CD14-positive monocyte (primary cell): ENCODE measurements at regions not wholly inside any gene's neighbourhood (a gene's known extent, or its start where the extent isn't known, plus 50 kb on each side); places are given as distances from the start of the nearest gene placed in this dataset.

Experiments
- DNase-seq, 3 donors: peaks; one replicate each; pipeline ENCODE4 v3.0.0-alpha.2; 2011 to 2022
- H2AFZ ChIP-seq: 2 replicates; pipeline ENCODE4 v1.6.0; 2012; ENCODE audit warnings: mild to moderate bottlenecking, low read depth, low read length, inconsistent platforms; ENCODE audit not compliant: insufficient read depth, poor library complexity, severe bottlenecking
- H3K27ac ChIP-seq, 2 donors: 1 replicate in 1 of 2; 2 replicates in 1 of 2; pipeline ENCODE4 v1.5.1; 2012 to 2013; ENCODE audit warnings: low read length in 2 of 2, control low read depth in 1 of 2, inconsistent platforms in 1 of 2, low read depth in 1 of 2, mild to moderate bottlenecking in 1 of 2
- H3K27me3 ChIP-seq, 2 donors: one replicate each; pipeline versions ENCODE4 v1.6.0 to v1.6.1; 2011 to 2013; ENCODE audit warnings: low read length in 2 of 2; ENCODE audit not compliant: control insufficient read depth in 2 of 2, insufficient read depth in 2 of 2
- H3K36me3 ChIP-seq, 2 donors: replicated peaks in 1 of 2; 1 replicate in 1 of 2; 2 replicates in 1 of 2; pipeline versions ENCODE4 v1.5.1 to v1.6.1; 2012 to 2013; ENCODE audit warnings: low read length in 2 of 2, control low read depth in 1 of 2, inconsistent platforms in 1 of 2, mild to moderate bottlenecking in 1 of 2; ENCODE audit not compliant: insufficient read depth in 2 of 2, control insufficient read depth in 1 of 2
- H3K4me1 ChIP-seq, 2 donors: 1 replicate in 1 of 2; 2 replicates in 1 of 2; pipeline versions ENCODE4 v1.5.1 to v1.6.1; 2012 to 2013; ENCODE audit warnings: low read length in 2 of 2, control low read depth in 1 of 2, inconsistent platforms in 1 of 2, mild to moderate bottlenecking in 1 of 2, moderate library complexity in 1 of 2; ENCODE audit not compliant: insufficient read depth in 2 of 2, control insufficient read depth in 1 of 2
- H3K4me2 ChIP-seq: replicated peaks from 2 replicates; pipeline ENCODE3; 2012; ENCODE audit warnings: low read length, moderate library complexity, mild to moderate bottlenecking; ENCODE audit not compliant: poor library complexity, severe bottlenecking; ENCODE audit errors: extremely low read depth
- H3K4me3 ChIP-seq, 3 experiments: fragments of 200-600 bp in 1 of 3; sonication (generic) in 1 of 3; replicated peaks in 1 of 3; 1 replicate in 2 of 3; 2 replicates in 1 of 3; pipeline ENCODE4 v1.5.1; 2011 to 2013; ENCODE audit warnings: low read length in 3 of 3, mild to moderate bottlenecking in 3 of 3, control low read depth in 2 of 3, low read depth in 2 of 3, inconsistent platforms in 1 of 3, moderate library complexity in 1 of 3
- H3K79me2 ChIP-seq: 2 replicates; pipeline ENCODE4 v1.6.0; 2012; ENCODE audit warnings: mild to moderate bottlenecking, control low read depth, inconsistent platforms, low read length, moderate library complexity; ENCODE audit not compliant: insufficient read depth
- H3K9ac ChIP-seq: 2 replicates; pipeline ENCODE4 v1.6.0; 2017; ENCODE audit warnings: low read length, mild to moderate bottlenecking; ENCODE audit not compliant: insufficient read depth, poor library complexity, severe bottlenecking
- H3K9me3 ChIP-seq, 2 donors: replicated peaks in 1 of 2; 1 replicate in 1 of 2; 2 replicates in 1 of 2; pipeline versions ENCODE4 v1.5.1 to v1.6.1; 2012 to 2013; ENCODE audit warnings: low read length in 2 of 2, control low read depth in 1 of 2; ENCODE audit not compliant: control insufficient read depth in 1 of 2, insufficient read depth in 1 of 2
- H4K20me1 ChIP-seq: 2 replicates; pipeline ENCODE4 v1.6.0; 2012; ENCODE audit warnings: mild to moderate bottlenecking, low read length, control low read depth, moderate library complexity; ENCODE audit not compliant: insufficient read depth
- H3K27ac Mint-ChIP-seq, 7 donors: one replicate each; pipeline ENCODE4 v1.8.0; 2020; ENCODE audit warnings: mild to moderate bottlenecking in 7 of 7, mixed read lengths in 7 of 7, moderate library complexity in 6 of 7, inconsistent platforms in 2 of 7
- H3K27me3 Mint-ChIP-seq, 3 donors: one replicate each; pipeline ENCODE4 v1.8.0; 2021 to 2022; ENCODE audit warnings: low read depth in 3 of 3, mild to moderate bottlenecking in 3 of 3, mixed read lengths in 3 of 3, moderate library complexity in 3 of 3, inconsistent platforms in 1 of 3
- H3K36me3 Mint-ChIP-seq, 2 donors: one replicate each; pipeline ENCODE4 v1.8.0; 2020; ENCODE audit warnings: mixed read lengths in 2 of 2, inconsistent platforms in 1 of 2, mild to moderate bottlenecking in 1 of 2
- H3K4me1 Mint-ChIP-seq: one replicate; pipeline ENCODE4 v1.8.0; 2020; ENCODE audit warnings: mild to moderate bottlenecking, mixed read lengths
- H3K4me3 Mint-ChIP-seq, 2 donors: one replicate each; pipeline ENCODE4 v1.8.0; 2020; ENCODE audit warnings: mild to moderate bottlenecking in 2 of 2, mixed read lengths in 2 of 2, moderate library complexity in 1 of 2
- H3K9me3 Mint-ChIP-seq, 7 donors: one replicate each; pipeline ENCODE4 v1.8.0; 2020 to 2022; ENCODE audit warnings: mixed read lengths in 7 of 7, mild to moderate bottlenecking in 6 of 7, moderate library complexity in 6 of 7, inconsistent platforms in 2 of 7
- WGBS: methylation state at CpG from one replicate; pipeline ENCODE4 v1.1.5; 2013; ENCODE audit warnings: missing lambda C conversion rate; ENCODE audit not compliant: insufficient coverage; 5-methylcytosine and 5-hydroxymethylcytosine counted together
- intact Hi-C, 2 donors: fragments of 100-400 bp; cut with micrococcal nuclease; formaldehyde crosslinking; loops; one replicate each; pipeline versions ENCODE4 v1.15.0 to v1.15.1; 2023
- TF ChIP-seq, protein P1 (sequence below): fragments of 200-600 bp; IDR thresholded peaks from one replicate; pipeline ENCODE4 v1.8.0; 2022; ENCODE audit warnings: antibody characterized with exemption, mild to moderate bottlenecking

- H4K20me1 ChIP-seq = no peaks in the 10 kb centered on the region
- no peaks in the 10 kb centered on the region for H3K79me2 ChIP-seq
- H3K9me3 ChIP-seq = no peaks in the 10 kb centered on the region
- H3K27ac ChIP-seq = no peak overlapping the region
- Mint-ChIP-seq H3K4me3 (no peak overlapping the region), H3K27me3 (peaks cover 0 to 2% (median 2%) of the 10 kb centered on the region in 3 donors), H3K4me1 (no peaks in the 10 kb centered on the region), H3K9me3 (peaks cover 0 to 12% (median 4%) of the 10 kb centered on the region in 7 donors), H3K36me3 (no peaks in the 10 kb centered on the region), H3K27ac (no peak overlapping the region)
- WGBS = 94% methylated on average over 2 of the region's 3 CpGs
- intact Hi-C loops = no loop called here
- H3K9ac ChIP-seq = no peak overlapping the region
- no peak for DNase-seq
- H3K4me2 ChIP-seq = no peak overlapping the region
- H3K4me1 ChIP-seq = no peaks in the 10 kb centered on the region
- TF ChIP-seq, protein P1, sequence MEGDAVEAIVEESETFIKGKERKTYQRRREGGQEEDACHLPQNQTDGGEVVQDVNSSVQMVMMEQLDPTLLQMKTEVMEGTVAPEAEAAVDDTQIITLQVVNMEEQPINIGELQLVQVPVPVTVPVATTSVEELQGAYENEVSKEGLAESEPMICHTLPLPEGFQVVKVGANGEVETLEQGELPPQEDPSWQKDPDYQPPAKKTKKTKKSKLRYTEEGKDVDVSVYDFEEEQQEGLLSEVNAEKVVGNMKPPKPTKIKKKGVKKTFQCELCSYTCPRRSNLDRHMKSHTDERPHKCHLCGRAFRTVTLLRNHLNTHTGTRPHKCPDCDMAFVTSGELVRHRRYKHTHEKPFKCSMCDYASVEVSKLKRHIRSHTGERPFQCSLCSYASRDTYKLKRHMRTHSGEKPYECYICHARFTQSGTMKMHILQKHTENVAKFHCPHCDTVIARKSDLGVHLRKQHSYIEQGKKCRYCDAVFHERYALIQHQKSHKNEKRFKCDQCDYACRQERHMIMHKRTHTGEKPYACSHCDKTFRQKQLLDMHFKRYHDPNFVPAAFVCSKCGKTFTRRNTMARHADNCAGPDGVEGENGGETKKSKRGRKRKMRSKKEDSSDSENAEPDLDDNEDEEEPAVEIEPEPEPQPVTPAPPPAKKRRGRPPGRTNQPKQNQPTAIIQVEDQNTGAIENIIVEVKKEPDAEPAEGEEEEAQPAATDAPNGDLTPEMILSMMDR = no peak
- no peaks in the 10 kb centered on the region for H3K27me3 ChIP-seq
- no peaks in the 10 kb centered on the region for H3K36me3 ChIP-seq
- no peak overlapping the region for H3K4me3 ChIP-seq
- no peak overlapping the region for H2AFZ ChIP-seq
Observed at GRCh38 chr5:85813146-85813545, 804.6 kb upstream of the COX7C start.

- Mint-ChIP-seq H3K27me3 (peaks cover 0 to 2% (median 2%) of the 10 kb centered on the region in 3 donors), H3K4me1 (no peaks in the 10 kb centered on the region), H3K36me3 (no peaks in the 10 kb centered on the region), H3K27ac (no peak overlapping the region), H3K4me3 (no peak overlapping the region), H3K9me3 (peaks cover 0 to 11% (median 4%) of the 10 kb centered on the region in 7 donors)
- H2AFZ ChIP-seq = no peak overlapping the region
- H3K27ac ChIP-seq = no peak overlapping the region
- no peaks in the 10 kb centered on the region for H3K36me3 ChIP-seq
- H3K4me3 ChIP-seq = no peak overlapping the region
- H4K20me1 ChIP-seq = no peaks in the 10 kb centered on the region
- no peaks in the 10 kb centered on the region for H3K79me2 ChIP-seq
- H3K4me1 ChIP-seq = no peaks in the 10 kb centered on the region
- no peak for DNase-seq
- H3K27me3 ChIP-seq = no peaks in the 10 kb centered on the region
- no peak overlapping the region for H3K9ac ChIP-seq
- TF ChIP-seq, protein P1 = no peak
- H3K9me3 ChIP-seq = no peaks in the 10 kb centered on the region
- H3K4me2 ChIP-seq = no peak overlapping the region
- intact Hi-C loops = no loop called here
Observed at GRCh38 chr5:85814596-85814995, 803.1 kb upstream of the COX7C start.
